PC-3 (cell line): ENCODE measurements at regions not wholly inside any gene's neighbourhood (a gene's known extent, or its start where the extent isn't known, plus 50 kb on each side); places are given as distances from the start of the nearest gene placed in this dataset.

Experiments used
- CTCF ChIP-seq: fragments of 300-600 bp; sonication (generic); conservative IDR thresholded peaks from 2 replicates; pipeline ENCODE4 v1.5.1; 2017; ENCODE audit warnings: antibody characterized with exemption, low read depth, mild to moderate bottlenecking, low read length
- EZH2 ChIP-seq: fragments of 300-600 bp; sonication (generic); IDR thresholded peaks from one replicate; pipeline ENCODE4 v1.6.1; 2017; ENCODE audit warnings: antibody characterized with exemption, mild to moderate bottlenecking, low read length; ENCODE audit not compliant: unreplicated experiment
- EZH2phosphoT487 ChIP-seq: fragments of 300-600 bp; sonication (generic); IDR thresholded peaks from 2 replicates; pipeline ENCODE4 v1.6.1; 2018; ENCODE audit warnings: mild to moderate bottlenecking, antibody characterized with exemption, low read length, borderline replicate concordance

- TF ChIP-seq EZH2phosphoT487: no peak
- no peak for TF ChIP-seq CTCF
- no peak for TF ChIP-seq EZH2
These were observed 362.4 kb upstream of the LRATD1 start for GRCh38 chr2:14270036-14270582.
